HEK293T (cell line): ENCODE measurements at regions not wholly inside any gene's neighbourhood (a gene's known extent, or its start where the extent isn't known, plus 50 kb on each side); places are given as distances from the start of the nearest gene placed in this dataset.

Experiments used
- CTCF ChIA-PET: fragments of 350-600 bp; formaldehyde crosslinking; extraction: SDS; loops from one replicate; lab custom pipeline; 2021; ENCODE audit warnings: antibody characterized with exemption, inconsistent platforms; lab: Yijun Ruan, JAX
- POLR2A ChIA-PET: fragments of 350-600 bp; formaldehyde crosslinking; extraction: SDS; loops from one replicate; lab custom pipeline; 2020; ENCODE audit warnings: antibody characterized with exemption, inconsistent platforms; lab: Yijun Ruan, JAX
- DNase-seq: peaks from one replicate; pipeline ENCODE4 v3.0.0; 2012; ENCODE audit warnings: mixed read lengths; ENCODE audit errors: extremely low spot score
- ARNT ChIP-seq: fragments of 450-650 bp; IDR thresholded peaks from 2 replicates; pipeline ENCODE4 v1.6.1; 2017; ENCODE audit warnings: mild to moderate bottlenecking
- BHLHE40 ChIP-seq: fragments of 450-650 bp; IDR thresholded peaks from 2 replicates; pipeline ENCODE4 v1.6.1; 2016; ENCODE audit warnings: mild to moderate bottlenecking, moderate library complexity, borderline replicate concordance
- CTBP1 ChIP-seq: fragments of 450-650 bp; IDR thresholded peaks from 2 replicates; pipeline ENCODE4 v1.6.1; 2016; ENCODE audit warnings: borderline replicate concordance
- ELF4 ChIP-seq: fragments of 450-650 bp; IDR thresholded peaks from 2 replicates; pipeline ENCODE4 v1.6.1; 2017; ENCODE audit warnings: antibody characterized with exemption
- FOXA1 ChIP-seq: fragments of 450-650 bp; IDR thresholded peaks from 2 replicates; pipeline ENCODE4 v1.6.1; 2016; ENCODE audit warnings: mild to moderate bottlenecking
- FOXK2 ChIP-seq: fragments of 450-650 bp; IDR thresholded peaks from 2 replicates; pipeline ENCODE4 v1.6.1; 2016; ENCODE audit warnings: mild to moderate bottlenecking
- FOXM1 ChIP-seq: fragments of 450-650 bp; IDR thresholded peaks from 2 replicates; pipeline ENCODE4 v1.6.1; 2017; ENCODE audit warnings: mild to moderate bottlenecking, borderline replicate concordance
- HDGF ChIP-seq: fragments of 450-650 bp; IDR thresholded peaks from 2 replicates; pipeline ENCODE4 v1.6.1; 2017; ENCODE audit warnings: antibody characterized with exemption, borderline replicate concordance
- L3MBTL2 ChIP-seq: fragments of 450-650 bp; conservative IDR thresholded peaks from 2 replicates; pipeline ENCODE4 v1.6.1; 2016; ENCODE audit warnings: mild to moderate bottlenecking
- LEF1 ChIP-seq: fragments of 450-650 bp; IDR thresholded peaks from 2 replicates; pipeline ENCODE4 v1.6.1; 2017; ENCODE audit warnings: mild to moderate bottlenecking, borderline replicate concordance
- NFRKB ChIP-seq: fragments of 450-650 bp; IDR thresholded peaks from 2 replicates; pipeline ENCODE4 v1.6.1; 2016; ENCODE audit warnings: mild to moderate bottlenecking, moderate library complexity
- SP1 ChIP-seq: fragments of 450-650 bp; IDR thresholded peaks from 2 replicates; pipeline ENCODE4 v1.6.1; 2017
- SUZ12 ChIP-seq: fragments of 450-650 bp; IDR thresholded peaks from 2 replicates; pipeline ENCODE4 v1.6.1; 2016; ENCODE audit warnings: mild to moderate bottlenecking
- TARDBP ChIP-seq: fragments of 450-650 bp; IDR thresholded peaks from 2 replicates; pipeline ENCODE4 v1.6.1; 2016
- ZNF384 ChIP-seq: fragments of 450-650 bp; IDR thresholded peaks from 2 replicates; pipeline ENCODE4 v1.6.1; 2016
- TF ChIP-seq, protein P1 (sequence below): fragments of 450-650 bp; IDR thresholded peaks from 2 replicates; pipeline ENCODE4 v1.6.1; 2016

DNA sequence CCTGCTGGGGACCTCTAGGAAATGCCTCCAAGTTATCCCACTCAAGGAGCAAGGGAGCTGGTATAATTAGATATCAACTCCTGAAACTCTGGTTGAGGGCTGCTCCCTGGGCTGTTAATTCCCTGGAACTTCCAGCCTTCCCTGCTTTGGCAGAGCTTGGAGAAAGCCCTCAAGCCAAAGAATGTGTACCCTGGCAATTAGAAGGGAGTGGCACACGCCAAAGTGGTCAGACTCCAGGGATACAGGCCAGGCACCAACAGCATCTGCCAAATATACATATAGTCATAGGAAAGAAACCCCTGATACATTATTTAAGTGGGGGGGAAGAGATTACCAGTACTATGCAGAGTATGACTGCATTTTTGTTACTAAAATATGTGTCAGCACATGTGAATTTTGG lies 616.8 kb downstream of the BCOR start:
- ChIA-PET POLR2A (no interaction called here), CTCF (no interaction called here)
- TF ChIP-seq FOXM1 (no peak), L3MBTL2 (no peak), ZNF384 (no peak), ELF4 (no peak), TARDBP (no peak), FOXA1 (no peak), NFRKB (no peak), SP1 (no peak)
- TF ChIP-seq, protein P1, sequence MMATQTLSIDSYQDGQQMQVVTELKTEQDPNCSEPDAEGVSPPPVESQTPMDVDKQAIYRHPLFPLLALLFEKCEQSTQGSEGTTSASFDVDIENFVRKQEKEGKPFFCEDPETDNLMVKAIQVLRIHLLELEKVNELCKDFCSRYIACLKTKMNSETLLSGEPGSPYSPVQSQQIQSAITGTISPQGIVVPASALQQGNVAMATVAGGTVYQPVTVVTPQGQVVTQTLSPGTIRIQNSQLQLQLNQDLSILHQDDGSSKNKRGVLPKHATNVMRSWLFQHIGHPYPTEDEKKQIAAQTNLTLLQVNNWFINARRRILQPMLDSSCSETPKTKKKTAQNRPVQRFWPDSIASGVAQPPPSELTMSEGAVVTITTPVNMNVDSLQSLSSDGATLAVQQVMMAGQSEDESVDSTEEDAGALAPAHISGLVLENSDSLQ = no peak
- no peak for DNase-seq

DNA sequence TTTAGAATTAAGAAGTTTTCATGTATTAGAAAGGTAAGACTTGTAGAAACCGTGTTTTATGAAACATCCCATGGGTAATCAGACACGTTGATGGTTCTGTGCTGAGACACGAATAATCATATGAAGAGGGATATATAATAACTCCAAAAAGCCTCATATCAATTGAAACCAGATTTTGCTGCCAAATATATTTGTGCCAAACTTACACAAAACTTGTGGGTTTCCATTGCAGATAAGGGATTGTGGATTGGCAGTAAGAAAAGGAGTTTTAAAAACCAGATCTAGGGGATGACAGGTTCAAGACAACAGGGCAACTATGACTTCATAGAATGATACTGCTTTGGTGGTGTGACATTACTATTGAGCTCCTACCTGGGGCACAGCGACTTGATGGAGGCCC lies 616.1 kb downstream of the BCOR start:
- CTCF ChIA-PET = no interaction called here
- POLR2A ChIA-PET = no interaction called here
- no peak for DNase-seq
- TF ChIP-seq, protein P1 = no peak
- TF ChIP-seq TARDBP = no peak
- TF ChIP-seq ZNF384 = no peak
- TF ChIP-seq BHLHE40 = no peak
- no peak for TF ChIP-seq HDGF
- no peak for TF ChIP-seq FOXK2
- no peak for TF ChIP-seq SP1
- TF ChIP-seq LEF1 = no peak
- TF ChIP-seq ARNT = no peak
- TF ChIP-seq FOXA1 = no peak
- no peak for TF ChIP-seq SUZ12
- no peak for TF ChIP-seq ELF4
- TF ChIP-seq NFRKB = no peak
- no peak for TF ChIP-seq FOXM1
- no peak for TF ChIP-seq L3MBTL2

DNA sequence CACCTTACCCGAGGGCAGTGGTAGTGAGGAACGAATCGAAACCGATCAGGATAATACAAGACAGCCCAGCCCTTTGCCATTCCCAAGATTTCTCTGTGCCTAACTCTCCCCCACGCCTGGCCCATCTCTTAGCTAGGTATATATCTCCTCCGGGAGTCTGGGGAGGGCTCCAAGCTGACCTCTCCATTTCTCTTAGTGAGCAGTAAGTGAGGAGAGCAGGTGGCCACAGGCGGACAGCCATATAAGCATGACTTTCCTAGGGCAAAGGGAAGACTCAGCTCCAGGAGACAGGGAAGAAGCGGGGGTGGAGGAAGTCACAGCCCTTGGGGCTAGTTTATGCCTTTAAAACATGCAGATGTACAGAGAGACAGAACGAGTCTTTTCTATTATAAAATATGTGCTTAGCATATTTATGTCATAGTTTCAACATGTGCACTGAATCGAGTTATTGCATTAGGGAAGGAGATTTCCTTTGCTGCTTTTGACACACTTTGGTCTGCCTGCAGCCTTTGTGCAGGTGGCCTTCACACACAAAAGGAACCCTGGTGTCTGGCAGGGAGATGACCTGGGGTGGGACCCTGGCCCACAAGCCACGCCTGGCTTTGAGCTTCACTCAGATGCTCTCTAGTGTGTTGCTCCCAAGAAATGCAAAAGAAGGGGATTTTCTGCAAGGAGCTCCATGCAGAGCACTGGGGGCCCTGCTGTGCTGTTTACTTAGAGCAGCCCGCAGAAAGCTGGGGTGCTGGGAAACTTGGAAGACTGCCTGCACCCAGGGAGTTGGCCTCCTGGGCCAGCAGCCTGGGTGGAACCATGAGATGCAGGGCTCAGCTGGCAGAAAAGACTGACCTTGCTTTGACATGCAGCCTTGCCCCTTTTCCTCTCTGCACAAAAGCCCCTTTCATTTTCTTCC lies 613.3 kb downstream of the BCOR start:
- CTCF ChIA-PET = no interaction called here
- POLR2A ChIA-PET = no interaction called here
- TF ChIP-seq FOXA1 = no peak
- TF ChIP-seq SP1 = no peak
- no peak for TF ChIP-seq BHLHE40
- no peak for TF ChIP-seq LEF1
- no peak for TF ChIP-seq SUZ12
- no peak for TF ChIP-seq HDGF
- no peak for TF ChIP-seq ZNF384
- no peak for TF ChIP-seq CTBP1
- no peak for DNase-seq

DNA sequence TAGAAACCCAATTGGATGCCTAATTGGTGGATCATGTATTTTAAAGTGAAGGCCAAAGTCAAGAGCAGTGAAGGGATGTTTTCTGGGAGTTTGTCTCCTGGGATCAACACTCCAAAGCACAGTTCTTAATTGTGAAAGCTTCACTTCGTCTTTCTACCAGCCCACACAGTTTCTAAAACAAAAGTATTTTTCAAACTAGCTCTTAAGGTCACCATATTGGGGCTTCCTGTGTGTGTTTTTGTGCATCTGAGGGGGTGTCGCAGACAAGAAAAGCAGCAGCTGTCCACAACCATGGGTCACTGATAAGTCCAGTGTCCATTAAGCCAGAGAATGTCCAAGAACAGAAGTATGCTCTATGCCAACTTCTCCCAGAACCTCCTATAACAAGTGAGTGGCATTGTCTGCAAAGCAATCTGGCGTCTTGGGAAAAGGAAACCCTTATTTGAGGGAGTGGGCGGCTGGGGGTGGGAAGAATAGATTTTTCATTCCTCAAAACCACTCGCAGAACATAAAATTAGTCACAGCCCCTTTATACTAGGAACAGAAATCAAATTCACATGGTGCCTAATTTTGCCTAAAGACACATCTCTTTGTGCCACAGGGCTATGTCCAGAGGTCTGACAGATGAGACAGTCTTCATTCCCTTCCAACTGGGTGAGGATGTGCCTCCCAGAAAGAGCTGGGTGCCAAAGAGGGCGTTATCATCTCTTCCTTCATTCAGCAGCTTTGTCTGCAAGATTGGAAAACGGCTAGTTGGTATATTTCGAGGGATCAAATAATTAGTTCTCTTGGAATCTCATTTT lies 610.4 kb downstream of the BCOR start:
- CTCF ChIA-PET = interaction anchor here (1.5 kb wide), 1 partner anchor 10 kb away, joined by 3 read pairs; no protein-coding TSS in a partner anchor
- POLR2A ChIA-PET = no interaction called here
- no peak for DNase-seq
- no peak for TF ChIP-seq ELF4
- no peak for TF ChIP-seq FOXM1
- no peak for TF ChIP-seq SUZ12
- TF ChIP-seq TARDBP = no peak
- TF ChIP-seq ZNF384 = no peak
- TF ChIP-seq HDGF = no peak
- TF ChIP-seq L3MBTL2 = no peak
- TF ChIP-seq CTBP1 = no peak

DNA sequence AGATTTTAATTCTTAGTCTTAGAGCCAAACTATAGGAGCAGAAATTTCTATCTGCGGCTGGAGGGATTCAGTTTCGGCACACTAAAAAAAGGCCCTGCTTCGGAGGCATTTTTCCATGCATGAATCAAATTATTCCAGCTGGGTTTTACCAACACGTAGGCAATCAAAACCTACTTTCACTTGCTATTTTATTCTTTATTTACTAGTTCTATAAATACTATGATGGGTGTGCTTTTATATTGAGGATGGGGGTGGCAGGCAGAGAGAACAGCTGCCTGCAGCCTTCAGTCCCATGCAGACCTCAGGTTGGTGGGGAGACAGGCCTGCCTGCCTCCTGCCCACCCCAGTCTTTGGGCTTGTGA lies 609.8 kb downstream of the BCOR start:
- POLR2A ChIA-PET = no interaction called here
- TF ChIP-seq BHLHE40 (no peak), FOXM1 (no peak), SP1 (no peak), ARNT (no peak), TARDBP (no peak), HDGF (no peak), SUZ12 (no peak), NFRKB (no peak), FOXA1 (no peak), CTBP1 (no peak), LEF1 (no peak), L3MBTL2 (no peak), ELF4 (no peak), ZNF384 (no peak), FOXK2 (no peak)
- TF ChIP-seq, protein P1 = no peak
- no peak for DNase-seq
- CTCF ChIA-PET = no interaction called here
